Endothelial cell of umbilical vein (primary cell): ENCODE measurements at regions not wholly inside any gene's neighbourhood (a gene's known extent, or its start where the extent isn't known, plus 50 kb on each side); places are given as distances from the start of the nearest gene placed in this dataset.
"Not testable (repeated sequence)": the region's sequence is repeated elsewhere in the genome, so short reads cannot be mapped to it uniquely, and the experiment has no call there.

Experiments used
- BruUV-seq: library from RNA; stranded (reverse); fragments of 400-500 nt; replicated peaks from 2 replicates; lab custom pipeline; 2021; lab: Mats Ljungman, UMichigan
- CTCF ChIA-PET: fragments of 300-600, 350-600 bp; sonication (Branson Sonifier 250); formaldehyde crosslinking; loops from one replicate; lab custom pipeline; 2021; ENCODE audit warnings: antibody characterized with exemption, inconsistent platforms; lab: Charles Lee
- POLR2A ChIA-PET: fragments of 300-600, 350-600 bp; sonication (Branson Sonifier 250); formaldehyde crosslinking; loops from one replicate; lab custom pipeline; 2021; ENCODE audit warnings: antibody characterized with exemption, inconsistent platforms; lab: Charles Lee
- DNase-seq: peaks from one replicate; pipeline ENCODE4 v3.0.0-alpha.2; 2011; ENCODE audit warnings: low read depth, low spot score
- FAIRE-seq: peaks from 2 replicates; lab custom pipeline; 2011; peaks lifted over from hg19 to GRCh38; lab: Jason Lieb, UNC
- H2AFZ ChIP-seq: 2 replicates; pipeline ENCODE4 v1.6.0; 2012; ENCODE audit warnings: low read depth, low read length, control low read depth, inconsistent platforms
- H3K27ac ChIP-seq: 2 replicates; pipeline ENCODE4 v1.5.1; 2011; ENCODE audit warnings: low read depth, mild to moderate bottlenecking, control low read depth, low read length, moderate library complexity; ENCODE audit not compliant: insufficient read depth
- H3K27me3 ChIP-seq, 2 experiments: 2 replicates each; pipeline versions ENCODE4 v1.6.0 to v1.6.1; 2011; ENCODE audit warnings: low read length in 2 of 2, mixed read lengths in 1 of 2; ENCODE audit not compliant: control insufficient read depth in 2 of 2, insufficient read depth in 2 of 2
- H3K36me3 ChIP-seq, 2 experiments: 2 replicates in 1 of 2; 3 replicates in 1 of 2; pipeline ENCODE4 v1.5.1; 2011; ENCODE audit warnings: low read length in 2 of 2, mild to moderate bottlenecking in 1 of 2, moderate library complexity in 1 of 2; ENCODE audit not compliant: control insufficient read depth in 2 of 2, insufficient read depth in 2 of 2; ENCODE audit errors: extremely low read depth in 1 of 2
- H3K4me1 ChIP-seq: 3 replicates; pipeline ENCODE4 v1.5.1; 2011; ENCODE audit warnings: mild to moderate bottlenecking, low read length; ENCODE audit not compliant: control insufficient read depth, insufficient read depth; ENCODE audit errors: extremely low read depth
- H3K4me2 ChIP-seq: 2 replicates; pipeline ENCODE4 v1.6.1; 2011; ENCODE audit warnings: low read length, control low read depth, mixed read lengths; ENCODE audit not compliant: insufficient read depth
- H3K4me3 ChIP-seq, 3 experiments: fragments of 200-600 bp in 1 of 3; sonication (generic), shearing (Covaris generic) in 1 of 3; replicated peaks in 1 of 3; 2 replicates each; pipeline ENCODE4 v1.5.1; 2011 to 2016; ENCODE audit warnings: control low read depth in 3 of 3, low read length in 3 of 3, mild to moderate bottlenecking in 2 of 3, inconsistent platforms in 1 of 3, low read depth in 1 of 3, moderate library complexity in 1 of 3; ENCODE audit not compliant: insufficient read depth in 1 of 3
- H3K79me2 ChIP-seq: 2 replicates; pipeline ENCODE4 v1.6.0; 2012; ENCODE audit warnings: low read length, inconsistent platforms; ENCODE audit not compliant: control insufficient read depth, insufficient read depth
- H3K9ac ChIP-seq: replicated peaks from 2 replicates; pipeline ENCODE3; 2011; ENCODE audit warnings: low read length, control low read depth; ENCODE audit not compliant: insufficient read depth; ENCODE audit errors: extremely low read depth
- H3K9me1 ChIP-seq: replicated peaks from 3 replicates; pipeline ENCODE4 v1.6.0; 2011; ENCODE audit warnings: mild to moderate bottlenecking, low read length; ENCODE audit not compliant: control insufficient read depth, insufficient read depth; ENCODE audit errors: extremely low read depth
- H3K9me3 ChIP-seq: replicated peaks from 2 replicates; pipeline ENCODE4 v1.5.1; 2012; ENCODE audit warnings: low read length, inconsistent platforms; ENCODE audit not compliant: control insufficient read depth, insufficient read depth
- H4K20me1 ChIP-seq: replicated peaks from 2 replicates; pipeline ENCODE3; 2011; ENCODE audit warnings: mild to moderate bottlenecking, low read length; ENCODE audit not compliant: control insufficient read depth, insufficient read depth; ENCODE audit errors: extremely low read depth
- dilution Hi-C: fragments of 300-500 bp; cut with MboI; formaldehyde crosslinking; loops from one replicate; pipeline ENCODE4 v1.15.0; 2019; ENCODE audit warnings: low sequenced_read_pairs; ENCODE audit not compliant: extremely low pct_ligation_motif_present
- intact Hi-C: fragments of 100-400 bp; cut with micrococcal nuclease; formaldehyde crosslinking; loops from one replicate; pipeline ENCODE4 v1.10.0; 2022

GRCh38 chr4:4046686-4047085, 180.0 kb downstream of the OTOP1 start:
- FAIRE-seq, H3K79me2 ChIP-seq, H2AFZ ChIP-seq, BruUV-seq, H4K20me1 ChIP-seq, H3K9me3 ChIP-seq, DNase-seq, H3K27ac ChIP-seq, dilution Hi-C loops, H3K4me3 ChIP-seq, H3K9me1 ChIP-seq, H3K9ac ChIP-seq, CTCF ChIA-PET, H3K4me1 ChIP-seq, intact Hi-C loops, H3K4me2 ChIP-seq, H3K36me3 ChIP-seq, POLR2A ChIA-PET: not testable (repeated sequence)
- H3K27me3 ChIP-seq: peaks cover 7 to 11% of the 10 kb centered on the region in 2 experiments

GRCh38 chr4:4047202-4047601, 179.5 kb downstream of the OTOP1 start:
- H3K9ac ChIP-seq, DNase-seq, CTCF ChIA-PET, H3K4me2 ChIP-seq, H3K4me3 ChIP-seq, H3K4me1 ChIP-seq, H3K36me3 ChIP-seq, H3K27ac ChIP-seq, H3K9me1 ChIP-seq, dilution Hi-C loops, POLR2A ChIA-PET, H2AFZ ChIP-seq, H4K20me1 ChIP-seq, intact Hi-C loops, H3K9me3 ChIP-seq, H3K79me2 ChIP-seq, BruUV-seq, FAIRE-seq: not testable (repeated sequence)
- peaks cover 7 to 11% of the 10 kb centered on the region in 2 experiments for H3K27me3 ChIP-seq

GRCh38 chr4:4048227-4048626, 178.5 kb downstream of the OTOP1 start:
- BruUV-seq, H3K9me1 ChIP-seq, POLR2A ChIA-PET, DNase-seq, intact Hi-C loops, H3K9ac ChIP-seq, H3K4me1 ChIP-seq, H3K9me3 ChIP-seq, H4K20me1 ChIP-seq, dilution Hi-C loops, H3K27ac ChIP-seq, H3K4me3 ChIP-seq, CTCF ChIA-PET, H3K4me2 ChIP-seq, H2AFZ ChIP-seq, H3K79me2 ChIP-seq, FAIRE-seq, H3K36me3 ChIP-seq: not testable (repeated sequence)
- peaks cover 7 to 11% of the 10 kb centered on the region in 2 experiments for H3K27me3 ChIP-seq

- H3K9me3 ChIP-seq, intact Hi-C loops, H3K4me2 ChIP-seq, H3K27ac ChIP-seq, H2AFZ ChIP-seq, H3K36me3 ChIP-seq, H4K20me1 ChIP-seq, BruUV-seq, H3K4me1 ChIP-seq, CTCF ChIA-PET, dilution Hi-C loops, H3K9ac ChIP-seq, FAIRE-seq, H3K9me1 ChIP-seq, POLR2A ChIA-PET, DNase-seq, H3K79me2 ChIP-seq, H3K4me3 ChIP-seq: not testable (repeated sequence)
- H3K27me3 ChIP-seq: peaks cover 7 to 11% of the 10 kb centered on the region in 2 experiments
These were observed 175.9 kb downstream of the OTOP1 start for GRCh38 chr4:4050781-4051180.
